G401.6 (cell line): ENCODE measurements at regions not wholly inside any gene's neighbourhood (a gene's known extent, or its start where the extent isn't known, plus 50 kb on each side); places are given as distances from the start of the nearest gene placed in this dataset.
"Not testable (repeated sequence)": the region's sequence is repeated elsewhere in the genome, so short reads cannot be mapped to it uniquely, and the experiment has no call there.

ENCODE experiments used
- FAIRE-seq: peaks from 2 replicates; lab custom pipeline; 2012; peaks lifted over from hg19 to GRCh38; lab: Jason Lieb, UNC

DNA sequence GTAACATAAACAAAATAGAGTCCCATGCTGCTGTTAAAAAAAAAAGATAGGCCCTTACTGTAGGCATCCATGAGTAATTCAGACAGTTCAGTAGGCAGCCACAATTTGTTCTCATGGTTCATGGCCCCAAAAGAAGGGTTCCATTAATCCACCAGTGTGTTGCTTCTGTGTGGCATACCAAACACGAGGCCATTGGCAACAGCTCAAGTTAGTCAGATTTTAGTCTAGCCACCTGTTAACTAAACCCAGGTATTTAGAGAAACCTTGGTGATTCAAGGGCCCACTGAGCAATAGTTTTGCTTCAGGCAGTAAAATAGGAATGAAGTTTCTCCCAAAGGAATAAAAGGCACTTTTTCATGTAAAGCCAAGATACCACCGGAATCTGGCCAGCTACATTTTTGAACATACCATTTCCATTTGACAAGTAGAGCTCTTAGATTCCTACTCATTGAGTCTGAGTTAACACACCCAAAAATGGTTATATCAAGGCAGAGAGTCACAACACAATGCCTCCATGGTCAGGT is 80.1 kb upstream of the SRD5A2 start:
- no peak for FAIRE-seq

DNA sequence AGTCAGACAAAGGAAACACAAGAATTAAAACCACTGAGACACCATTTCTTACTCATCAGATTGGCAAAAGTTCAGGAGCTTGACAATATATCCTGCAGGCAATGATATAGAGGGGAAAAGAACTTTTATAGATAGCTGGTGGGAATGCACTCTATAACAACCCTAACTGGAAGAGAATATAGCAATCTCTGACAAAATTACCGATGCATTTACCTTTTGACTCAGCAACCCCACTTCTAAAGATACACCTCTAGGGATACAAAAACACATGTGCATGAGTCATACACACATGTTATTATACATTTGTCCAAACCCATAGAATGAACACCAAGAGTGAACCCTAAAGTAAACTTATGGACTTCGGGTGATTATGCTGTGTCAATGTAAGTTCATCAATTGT is 79.4 kb upstream of the SRD5A2 start:
- FAIRE-seq = no peak

DNA sequence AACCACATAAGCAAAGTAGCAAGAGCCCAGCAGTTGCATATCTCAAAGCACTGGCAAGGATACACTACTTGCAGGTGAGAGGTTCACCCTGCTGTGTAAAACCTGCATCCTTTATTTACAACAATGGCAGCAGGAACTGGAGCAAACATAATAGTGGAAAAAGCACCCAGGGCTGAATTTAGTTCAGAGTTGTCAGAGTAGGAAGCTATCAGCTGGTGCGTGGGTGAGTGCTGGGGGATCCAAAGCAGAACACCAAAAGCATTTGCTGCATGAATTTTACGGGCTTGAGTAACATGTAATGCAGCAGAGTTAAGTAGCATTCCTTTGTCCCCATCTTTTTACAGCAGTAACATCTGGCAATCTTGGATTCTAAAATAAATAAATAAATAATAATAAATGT is 73.5 kb upstream of the SRD5A2 start:
- no peak for FAIRE-seq

DNA sequence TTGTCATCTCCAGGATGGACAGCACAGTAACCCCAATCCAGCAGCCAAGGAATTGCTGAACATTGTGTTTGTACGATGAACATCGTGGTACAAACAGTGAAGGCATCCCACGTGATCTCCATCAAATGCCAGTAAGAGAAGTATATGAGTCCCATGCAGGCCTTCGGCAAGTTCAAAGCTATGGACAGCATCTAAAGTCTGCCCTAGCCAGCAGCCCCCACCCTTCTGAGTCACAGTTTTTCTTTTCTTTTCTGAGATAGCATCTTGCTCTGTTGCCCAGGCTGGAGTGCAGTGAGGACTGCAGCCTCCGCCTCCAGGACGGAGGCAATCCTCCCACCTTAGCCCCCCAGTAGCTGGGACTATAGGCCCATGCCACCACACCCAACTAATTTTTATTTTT is 71.0 kb upstream of the SRD5A2 start:
- FAIRE-seq = no peak

DNA sequence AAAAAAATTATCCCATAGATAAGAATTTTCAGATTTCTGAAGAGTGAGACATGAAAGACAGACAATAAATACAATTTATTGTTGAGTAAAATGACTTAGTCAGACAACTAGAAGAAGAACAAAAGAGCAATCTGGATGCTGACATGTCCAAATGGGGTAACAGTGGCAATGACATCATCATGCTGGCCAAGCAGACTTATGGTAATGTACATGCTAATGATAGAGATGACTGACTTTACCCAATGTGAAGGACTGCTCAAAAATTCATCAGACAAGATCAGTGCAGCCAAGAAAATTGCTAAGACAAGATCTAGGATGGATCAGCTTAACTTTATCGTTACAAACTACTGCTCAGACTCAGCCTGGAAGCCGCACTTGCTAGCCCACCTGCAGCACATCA is 70.5 kb upstream of the SRD5A2 start:
- FAIRE-seq = no peak

DNA sequence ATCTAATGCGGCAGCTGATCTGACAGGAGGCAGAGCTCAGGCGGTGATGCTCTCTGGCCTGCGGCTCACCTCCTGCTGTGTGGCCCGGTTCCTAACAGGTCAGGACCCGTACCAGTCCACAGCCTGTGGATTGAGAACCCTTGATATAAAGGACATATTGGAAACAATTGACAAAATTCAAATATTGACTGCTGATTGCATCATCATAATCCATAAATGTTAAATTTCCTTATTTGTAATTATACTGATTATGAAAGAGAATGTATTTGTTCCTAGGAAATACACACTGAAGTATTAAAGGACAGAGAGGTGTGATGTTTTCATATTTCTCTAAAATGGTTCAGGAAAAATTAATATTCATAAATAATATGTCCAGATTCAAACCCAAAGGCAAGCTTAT is 63.8 kb upstream of the SRD5A2 start:
- no peak for FAIRE-seq

DNA sequence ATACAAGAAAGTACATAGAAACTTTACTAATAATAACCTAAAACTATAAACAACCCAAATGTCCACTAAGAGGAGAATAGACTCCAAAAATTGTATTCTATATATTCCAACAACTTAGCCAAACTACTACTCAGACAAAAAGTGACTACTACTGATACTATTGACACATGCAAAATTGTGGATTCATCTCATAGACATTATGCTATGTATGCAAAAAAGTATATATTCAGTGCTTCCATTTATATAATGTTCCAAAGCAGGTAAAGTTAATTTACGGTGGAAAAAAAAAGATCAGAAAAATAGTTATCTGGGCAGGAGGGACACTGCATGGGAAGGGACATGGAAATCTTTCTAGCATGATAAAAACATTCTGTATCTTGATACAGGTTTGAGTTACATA is 62.0 kb upstream of the SRD5A2 start:
- FAIRE-seq = no peak

DNA sequence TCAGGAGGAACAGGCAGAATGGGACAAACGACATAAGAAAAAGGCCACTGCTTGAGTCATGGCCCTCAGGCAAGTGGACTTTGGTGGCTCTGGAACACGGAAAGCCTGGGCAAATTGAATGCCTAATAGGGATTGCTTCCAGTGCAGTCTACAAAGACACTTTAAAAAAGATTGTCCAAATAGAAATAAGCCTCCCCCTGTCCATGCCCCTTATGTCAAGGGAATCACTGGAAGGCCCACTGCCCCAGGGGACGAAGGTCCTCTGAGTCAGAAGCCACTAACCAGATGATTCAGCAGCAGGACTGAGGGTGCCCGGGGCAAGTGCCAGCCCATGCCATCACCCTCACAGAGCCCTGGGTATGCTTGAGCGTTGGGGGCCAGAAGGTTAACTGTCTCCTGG is 51.5 kb upstream of the SRD5A2 start:
- FAIRE-seq = not testable (repeated sequence)
